GM21381 (cell line): ENCODE measurements at regions not wholly inside any gene's neighbourhood (a gene's known extent, or its start where the extent isn't known, plus 50 kb on each side); places are given as distances from the start of the nearest gene placed in this dataset.

Experiments used
- ATAC-seq: cut with Tn5 transposase; IDR thresholded peaks from one replicate; pipeline ENCODE4 v1.9.1; 2021; ENCODE audit warnings: mild to moderate bottlenecking, moderate library complexity; ENCODE audit not compliant: unreplicated experiment

GRCh38 chr3:70400194-70400593 lies 87.8 kb upstream of the MDFIC2 start:
- ATAC-seq: no peak

GRCh38 chr3:70393881-70394612 lies 81.6 kb upstream of the MDFIC2 start:
- no peak for ATAC-seq

DNA sequence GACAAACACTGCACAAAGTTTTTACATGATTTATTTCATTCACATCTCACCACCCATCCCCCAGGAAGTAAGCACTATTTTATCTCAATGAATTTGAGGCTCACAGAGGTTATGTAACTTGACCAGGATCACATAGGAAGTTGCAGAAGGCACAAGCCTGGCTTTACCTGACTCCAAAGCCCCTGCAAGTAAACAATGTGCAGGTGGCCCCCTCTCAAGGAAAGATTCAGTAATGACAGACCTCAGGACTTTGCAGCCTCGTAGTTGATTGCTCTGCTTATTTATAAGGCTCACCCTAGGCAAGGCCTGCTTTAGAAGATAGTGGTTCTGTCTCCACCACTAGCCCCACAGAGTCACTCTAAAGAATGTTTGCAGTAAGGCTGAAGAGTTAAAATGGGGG lies 79.8 kb upstream of the MDFIC2 start:
- ATAC-seq: no peak

GRCh38 chr3:70387889-70388288 lies 75.5 kb upstream of the MDFIC2 start:
- ATAC-seq: no peak

- no peak for ATAC-seq
These were observed 74.4 kb upstream of the MDFIC2 start for GRCh38 chr3:70386846-70387245.

- ATAC-seq: no peak
These were observed 73.6 kb upstream of the MDFIC2 start for GRCh38 chr3:70386043-70386442.

- ATAC-seq: peak; percentile 95
These were observed 71.0 kb upstream of the MDFIC2 start for GRCh38 chr3:70383360-70383831.

GRCh38 chr3:70374179-70374578 lies 61.7 kb upstream of the MDFIC2 start:
- ATAC-seq: no peak
